NCI-H446 treated with DMSO at 0.1 percent for 48 hours (cell line): ENCODE measurements at regions not wholly inside any gene's neighbourhood (a gene's known extent, or its start where the extent isn't known, plus 50 kb on each side); places are given as distances from the start of the nearest gene placed in this dataset.
A peak's percentile ranks its signal among the peaks of the same experiment; 100 is the strongest.

Experiments
- DNase-seq: peaks from one replicate; lab custom pipeline; 2025; lab: John Stamatoyannopoulos, UW

- no peak for DNase-seq
These were observed 1054.3 kb downstream of the TLE1 start for GRCh38 chr9:80635065-80635464.

GRCh38 chr9:80632041-80632440 lies 1057.3 kb downstream of the TLE1 start:
- DNase-seq: no peak

- DNase-seq: no peak
These were observed 1050.7 kb downstream of the TLE4 start for GRCh38 chr9:80622508-80622907.

DNA sequence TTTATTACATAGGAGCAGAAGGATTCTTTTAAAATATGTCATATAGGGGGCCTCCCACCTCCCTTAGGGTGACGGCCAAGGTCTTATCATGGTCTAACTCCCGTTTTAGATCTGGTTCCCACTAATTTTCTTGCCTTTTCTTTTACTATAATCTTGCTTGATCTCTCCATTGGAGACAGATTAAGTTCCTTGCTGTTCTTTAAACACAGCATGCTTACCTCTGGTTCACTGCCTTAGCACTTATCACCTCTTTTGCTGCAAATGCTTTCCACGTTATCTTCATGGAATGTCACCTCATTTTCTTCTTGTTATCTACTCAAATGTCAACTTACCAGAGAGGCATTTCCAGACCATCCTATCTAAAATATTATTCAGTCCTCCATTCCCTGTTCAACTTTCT lies 1047.6 kb downstream of the TLE4 start:
- DNase-seq: no peak

- DNase-seq: no peak
These were observed 1044.2 kb downstream of the TLE4 start for GRCh38 chr9:80615964-80616363.

GRCh38 chr9:80605793-80606192 lies 1034.0 kb downstream of the TLE4 start:
- no peak for DNase-seq

DNA sequence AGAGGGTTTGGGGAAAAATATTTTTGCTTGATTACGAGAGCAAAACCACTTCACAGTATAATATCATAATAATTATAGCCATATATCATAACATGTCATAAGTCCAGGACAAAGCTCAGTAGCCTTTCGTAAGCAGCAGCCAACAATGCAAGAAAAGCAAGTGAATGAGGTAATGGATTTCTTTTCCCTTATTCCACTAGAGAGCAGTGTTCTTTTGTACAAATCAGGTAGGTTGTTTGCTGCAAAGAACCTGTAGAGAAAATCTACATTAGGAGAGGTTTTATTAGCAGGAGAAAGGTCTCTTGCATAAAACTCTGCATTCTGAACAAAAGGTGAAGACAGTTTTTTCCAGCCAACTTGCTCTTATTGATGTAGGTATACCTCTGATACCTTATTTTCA lies 1033.4 kb downstream of the TLE4 start:
- peak; percentile 29 for DNase-seq

DNA sequence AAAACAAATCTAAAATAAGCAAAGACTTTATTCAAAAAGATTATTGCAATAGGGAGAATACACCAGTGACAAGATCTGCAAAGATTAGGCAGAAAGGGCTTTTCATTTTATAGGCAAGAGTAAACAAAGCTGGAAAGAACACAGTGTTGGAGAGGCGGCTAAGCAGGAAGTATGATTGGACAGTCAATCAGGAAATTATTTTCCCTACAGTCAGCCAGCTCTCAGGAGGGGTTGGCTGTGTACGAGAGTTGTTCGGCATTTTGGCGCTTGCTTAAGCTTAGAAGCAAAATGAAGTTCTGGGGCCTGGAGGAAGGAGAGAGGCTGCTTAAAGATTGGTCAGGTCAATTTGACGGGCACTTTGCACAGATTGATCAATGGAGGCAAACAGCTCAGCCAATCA lies 1030.5 kb downstream of the TLE4 start:
- no peak for DNase-seq

- DNase-seq: no peak
These were observed 1024.8 kb downstream of the TLE4 start for GRCh38 chr9:80596579-80596978.

GRCh38 chr9:80595192-80595591 lies 1023.4 kb downstream of the TLE4 start:
- no peak for DNase-seq

- DNase-seq: no peak
These were observed 1020.6 kb downstream of the TLE4 start for GRCh38 chr9:80592413-80592812.

DNA sequence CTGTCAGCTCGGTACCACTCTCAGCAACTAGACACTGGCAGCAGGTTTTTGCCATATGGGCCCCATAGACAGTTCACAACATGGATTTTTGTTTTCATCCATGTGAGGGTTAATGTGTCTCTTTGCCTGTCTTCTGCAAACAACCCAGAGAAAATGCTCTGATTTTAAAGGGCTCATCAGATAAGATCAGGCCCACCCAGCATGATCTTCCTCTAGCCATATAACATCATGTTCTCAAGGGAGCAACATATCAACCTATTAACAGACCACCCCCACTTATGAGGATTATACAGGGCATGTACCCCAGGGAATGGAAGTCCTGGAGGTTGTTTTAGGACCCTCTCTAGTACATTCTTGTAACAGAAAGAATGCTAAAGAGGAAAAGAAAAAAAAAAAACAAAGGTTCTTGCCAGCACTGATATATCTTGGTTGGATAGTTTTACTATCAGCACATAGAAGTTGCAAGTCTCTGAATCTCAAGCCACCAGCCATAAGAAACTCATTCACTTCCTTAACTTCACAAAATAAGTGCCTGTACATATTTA lies 1015.1 kb downstream of the TLE4 start:
- no peak for DNase-seq

DNA sequence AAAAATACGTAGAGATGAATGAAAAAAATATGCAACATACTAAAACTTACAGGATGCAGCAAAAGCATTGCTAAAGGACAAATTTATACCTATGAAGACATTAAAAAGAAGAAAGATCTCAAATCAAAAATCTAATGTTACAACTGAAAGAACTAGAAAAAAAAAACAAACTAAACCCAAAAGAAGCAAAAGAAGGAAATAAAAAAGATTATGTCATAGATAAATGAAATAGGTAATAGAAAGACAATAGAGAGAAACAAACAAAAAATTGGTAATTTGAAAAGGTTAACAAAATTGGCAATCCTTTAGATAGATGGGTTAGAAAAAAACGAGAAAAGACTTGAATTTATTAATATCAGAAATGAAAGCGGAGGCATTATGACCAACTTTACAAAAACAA lies 1000.2 kb downstream of the TLE4 start:
- no peak for DNase-seq

- DNase-seq: no peak
These were observed 997.5 kb downstream of the TLE4 start for GRCh38 chr9:80569236-80569635.

DNA sequence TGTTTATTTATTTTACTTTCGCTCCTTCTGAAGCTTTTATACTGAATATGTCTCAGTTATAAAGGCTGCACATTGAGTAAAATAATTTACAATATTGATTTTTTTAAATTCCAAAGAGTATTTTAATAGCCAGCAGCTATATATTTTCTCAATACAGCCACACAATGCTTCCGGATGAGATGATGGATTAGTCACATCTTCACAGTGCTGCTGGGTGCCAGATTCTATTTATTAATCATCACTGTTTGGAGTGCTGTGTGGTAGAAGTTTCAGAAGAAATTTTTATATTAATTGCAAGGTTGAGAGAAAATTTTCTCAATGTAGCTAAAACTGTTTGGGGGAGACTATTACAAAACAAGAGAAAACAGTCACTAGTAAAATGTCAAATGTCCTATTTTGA lies 989.8 kb downstream of the TLE4 start:
- DNase-seq: peak; percentile 0

GRCh38 chr9:80560976-80561375 lies 989.2 kb downstream of the TLE4 start:
- DNase-seq: no peak

DNA sequence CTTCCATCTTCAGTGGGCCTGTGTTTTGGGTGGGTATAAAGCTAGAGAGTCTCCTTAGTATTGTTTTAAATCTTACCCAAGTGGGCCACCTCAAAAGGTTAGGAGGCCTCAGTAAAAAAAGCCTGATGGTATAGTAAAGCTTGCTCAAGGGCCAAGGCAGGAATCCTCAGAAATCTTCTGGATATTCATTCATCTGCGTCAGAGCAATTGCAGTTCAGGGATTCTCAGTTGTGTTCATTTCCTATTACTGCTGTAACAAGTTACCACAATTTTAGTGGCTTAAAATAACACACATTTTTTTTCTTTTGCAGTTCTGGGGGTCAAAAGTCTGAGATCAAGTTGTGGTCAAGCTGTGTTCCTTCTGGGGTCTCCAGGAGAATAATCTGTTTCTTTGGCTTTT lies 985.5 kb downstream of the TLE4 start:
- DNase-seq: no peak

GRCh38 chr9:80556631-80557030 lies 984.9 kb downstream of the TLE4 start:
- no peak for DNase-seq

GRCh38 chr9:80555782-80556325 lies 984.1 kb downstream of the TLE4 start:
- no peak for DNase-seq

- DNase-seq: no peak
These were observed 983.1 kb downstream of the TLE4 start for GRCh38 chr9:80554856-80555255.

GRCh38 chr9:80554301-80554700 lies 982.5 kb downstream of the TLE4 start:
- no peak for DNase-seq

- no peak for DNase-seq
These were observed 981.2 kb downstream of the TLE4 start for GRCh38 chr9:80552931-80553330.

DNA sequence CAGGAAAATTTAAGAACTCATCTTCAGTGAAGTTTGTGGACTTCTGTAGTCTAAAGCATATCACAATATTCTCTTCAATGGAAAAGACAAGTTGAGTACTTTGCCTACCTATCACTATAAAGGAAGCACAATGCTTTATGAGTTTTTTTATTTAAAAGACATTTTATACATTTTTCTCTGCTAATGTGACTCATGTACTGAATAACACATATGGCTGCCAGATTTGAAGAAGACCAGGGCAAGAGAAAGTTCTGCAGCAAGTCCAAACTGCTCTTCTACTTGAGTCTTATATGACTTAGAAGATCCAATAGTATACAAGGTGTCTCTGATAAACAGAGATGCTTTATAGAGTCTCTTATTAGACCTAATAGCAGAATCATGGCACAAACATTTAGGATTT lies 978.4 kb downstream of the TLE4 start:
- DNase-seq: no peak

- DNase-seq: no peak
These were observed 975.8 kb downstream of the TLE4 start for GRCh38 chr9:80547613-80548012.

- no peak for DNase-seq
These were observed 968.6 kb downstream of the TLE4 start for GRCh38 chr9:80540387-80540786.
